Activated B cell treated with CpG ODN at 0.5 μM for 24 hours (primary cell): ENCODE measurements at regions not wholly inside any gene's neighbourhood (a gene's known extent, or its start where the extent isn't known, plus 50 kb on each side); places are given as distances from the start of the nearest gene placed in this dataset.

Experiments used
- ATAC-seq: fragments of 200-7000 bp; cut with Tn5 transposase; one replicate; pipeline ENCODE4 v1.10.0; 2021; ENCODE audit warnings: low read depth, mild to moderate bottlenecking, moderate library complexity
- CTCF ChIA-PET: fragments of 350-600 bp; sonication (Branson Sonifier 250); formaldehyde crosslinking; loops from one replicate; lab custom pipeline; 2021; ENCODE audit warnings: antibody characterized with exemption; lab: Charles Lee
- POLR2A ChIA-PET: fragments of 350-600 bp; sonication (Branson Sonifier 250); formaldehyde crosslinking; loops from one replicate; lab custom pipeline; 2021; ENCODE audit warnings: antibody characterized with exemption; lab: Charles Lee
- DNase-seq: peaks from one replicate; pipeline ENCODE4 v3.0.0; 2022
- H3K27ac Mint-ChIP-seq: one replicate; pipeline ENCODE4 v1.8.0; 2020; ENCODE audit warnings: mixed read lengths
- H3K27me3 Mint-ChIP-seq: one replicate; pipeline ENCODE4 v1.8.0; 2021; ENCODE audit warnings: mixed read lengths
- H3K36me3 Mint-ChIP-seq: one replicate; pipeline ENCODE4 v1.8.0; 2021; ENCODE audit warnings: low read depth, mixed read lengths
- H3K4me1 Mint-ChIP-seq: one replicate; pipeline ENCODE4 v1.8.0; 2021; ENCODE audit warnings: mixed read lengths
- H3K4me3 Mint-ChIP-seq: one replicate; pipeline ENCODE4 v1.8.0; 2020; ENCODE audit warnings: mild to moderate bottlenecking, mixed read lengths
- H3K9me3 Mint-ChIP-seq: one replicate; pipeline ENCODE4 v1.8.0; 2020; ENCODE audit warnings: mixed read lengths
- intact Hi-C: fragments of 100-400 bp; cut with micrococcal nuclease; formaldehyde crosslinking; loops from one replicate; pipeline ENCODE4 v1.15.1; 2024
- TF ChIP-seq, protein P1 (sequence below): fragments of 200-600 bp; IDR thresholded peaks from one replicate; pipeline ENCODE4 v1.8.0; 2022; ENCODE audit warnings: antibody characterized with exemption, mild to moderate bottlenecking

DNA sequence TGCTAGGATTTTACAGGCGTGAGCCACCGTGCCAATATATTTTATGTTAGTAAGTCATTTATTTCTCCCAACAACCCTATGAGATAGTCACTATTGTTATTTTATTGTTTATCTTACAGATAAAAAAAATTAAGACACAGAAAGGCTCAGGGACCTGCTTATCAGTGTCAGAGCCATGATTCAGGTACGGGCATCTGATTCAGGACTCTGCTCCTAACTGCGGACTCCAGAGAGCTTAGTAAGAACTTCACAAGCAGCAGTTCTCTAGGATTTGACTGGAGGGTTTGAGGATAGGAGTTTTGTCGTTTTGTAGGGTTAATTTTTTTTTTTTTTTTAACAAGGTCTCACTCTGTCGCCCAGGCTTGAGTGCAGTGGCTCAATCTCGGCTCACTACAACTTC is 174.2 kb downstream of the BCL11A start:
- peak overlapping the region; percentile 19 for H3K4me3 Mint-ChIP-seq
- CTCF ChIA-PET = no interaction called here
- peaks cover 14% of the 10 kb centered on the region for H3K36me3 Mint-ChIP-seq
- TF ChIP-seq, protein P1, sequence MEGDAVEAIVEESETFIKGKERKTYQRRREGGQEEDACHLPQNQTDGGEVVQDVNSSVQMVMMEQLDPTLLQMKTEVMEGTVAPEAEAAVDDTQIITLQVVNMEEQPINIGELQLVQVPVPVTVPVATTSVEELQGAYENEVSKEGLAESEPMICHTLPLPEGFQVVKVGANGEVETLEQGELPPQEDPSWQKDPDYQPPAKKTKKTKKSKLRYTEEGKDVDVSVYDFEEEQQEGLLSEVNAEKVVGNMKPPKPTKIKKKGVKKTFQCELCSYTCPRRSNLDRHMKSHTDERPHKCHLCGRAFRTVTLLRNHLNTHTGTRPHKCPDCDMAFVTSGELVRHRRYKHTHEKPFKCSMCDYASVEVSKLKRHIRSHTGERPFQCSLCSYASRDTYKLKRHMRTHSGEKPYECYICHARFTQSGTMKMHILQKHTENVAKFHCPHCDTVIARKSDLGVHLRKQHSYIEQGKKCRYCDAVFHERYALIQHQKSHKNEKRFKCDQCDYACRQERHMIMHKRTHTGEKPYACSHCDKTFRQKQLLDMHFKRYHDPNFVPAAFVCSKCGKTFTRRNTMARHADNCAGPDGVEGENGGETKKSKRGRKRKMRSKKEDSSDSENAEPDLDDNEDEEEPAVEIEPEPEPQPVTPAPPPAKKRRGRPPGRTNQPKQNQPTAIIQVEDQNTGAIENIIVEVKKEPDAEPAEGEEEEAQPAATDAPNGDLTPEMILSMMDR = no peak
- intact Hi-C loops = no loop called here
- POLR2A ChIA-PET = interaction anchor here (0.7 to 1.3 kb wide), 3 partner anchors 12 to 139 kb away, joined by 3 to 9 read pairs (median 5); no protein-coding TSS in a partner anchor
- H3K27me3 Mint-ChIP-seq = no peaks in the 10 kb centered on the region
- H3K4me1 Mint-ChIP-seq = peaks cover 55% of the 10 kb centered on the region
- H3K27ac Mint-ChIP-seq = peak overlapping the region; percentile 78
- ATAC-seq (peak; percentile 21), DNase-seq (no peak)
- H3K9me3 Mint-ChIP-seq = no peaks in the 10 kb centered on the region

DNA sequence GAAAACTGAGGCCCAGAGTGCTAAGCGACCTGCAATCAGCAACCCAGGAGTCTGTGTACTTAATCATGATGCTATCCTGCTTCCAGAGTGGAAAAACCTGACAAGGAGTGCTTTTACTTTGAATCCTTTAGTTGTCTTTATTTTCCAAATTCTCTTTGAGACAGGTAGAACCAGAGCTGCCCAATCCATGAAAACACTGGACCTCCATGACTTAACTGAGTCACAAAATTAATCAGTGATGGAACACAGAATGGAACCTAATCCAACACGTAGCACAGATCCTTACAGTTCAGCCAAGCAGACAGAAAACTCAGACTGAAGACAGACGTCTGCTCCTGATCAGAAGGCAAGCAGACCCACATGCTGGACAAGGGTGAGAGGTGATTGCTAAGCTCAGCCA is 175.6 kb downstream of the BCL11A start:
- ATAC-seq (no peak), DNase-seq (no peak)
- POLR2A ChIA-PET = no interaction called here
- intact Hi-C loops = no loop called here
- Mint-ChIP-seq H3K9me3 (no peaks in the 10 kb centered on the region), H3K4me1 (peaks cover 60% of the 10 kb centered on the region), H3K27ac (no peak overlapping the region), H3K36me3 (peaks cover 13% of the 10 kb centered on the region), H3K4me3 (no peak overlapping the region), H3K27me3 (no peaks in the 10 kb centered on the region)
- TF ChIP-seq, protein P1 = no peak
- CTCF ChIA-PET = no interaction called here

DNA sequence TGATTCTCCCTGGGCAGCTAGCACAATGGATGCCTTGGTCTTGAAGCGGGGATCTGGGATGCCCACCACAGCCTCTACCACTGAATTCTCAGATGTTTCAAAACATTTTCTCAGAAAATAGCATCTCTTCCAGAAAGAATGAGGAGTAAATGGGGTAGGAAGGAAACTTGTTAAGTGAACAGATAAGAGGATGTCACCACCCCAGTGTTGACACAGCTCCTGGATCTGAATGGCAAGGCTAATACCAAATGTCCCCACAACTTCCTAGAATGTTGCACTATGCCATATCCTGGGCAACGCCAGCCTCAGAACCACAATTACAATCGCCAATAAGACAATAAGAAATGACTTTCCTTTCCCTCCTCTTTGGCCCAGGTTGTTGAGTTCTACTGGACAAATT is 177.2 kb downstream of the BCL11A start:
- no peak for DNase-seq
- Mint-ChIP-seq H3K4me1 (peaks cover 72% of the 10 kb centered on the region), H3K27me3 (no peaks in the 10 kb centered on the region), H3K27ac (peak overlapping the region; percentile 41), H3K4me3 (no peak overlapping the region), H3K36me3 (peaks cover 8% of the 10 kb centered on the region), H3K9me3 (no peaks in the 10 kb centered on the region)
- CTCF ChIA-PET = interaction anchor here (0.6 kb wide), 1 partner anchor 9 kb away, joined by 3 read pairs; no protein-coding TSS in a partner anchor
- TF ChIP-seq, protein P1 = no peak
- intact Hi-C loops = no loop called here
- POLR2A ChIA-PET = no interaction called here
- no peak for ATAC-seq

DNA sequence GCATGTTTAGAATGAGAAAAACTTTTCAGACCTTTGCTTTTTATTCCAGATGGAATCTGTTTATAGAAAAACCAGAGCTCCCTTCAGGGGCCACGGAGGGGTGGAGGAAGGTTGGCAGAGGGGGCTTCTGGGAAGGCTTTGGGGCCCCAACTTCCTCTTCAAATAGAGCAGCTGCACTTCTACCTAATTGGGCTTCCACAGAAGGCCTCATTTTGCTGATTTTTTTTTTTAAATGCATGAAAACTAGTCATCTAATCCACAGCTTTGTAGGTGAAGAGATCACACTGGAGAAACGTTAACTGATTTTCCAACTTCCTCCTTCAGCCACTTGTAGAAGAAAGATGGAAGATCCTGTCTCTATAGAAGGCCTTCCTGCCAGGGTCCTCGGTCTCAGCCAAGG is 181.8 kb downstream of the BCL11A start:
- TF ChIP-seq, protein P1 = no peak
- peak overlapping the region; percentile 95 for H3K27ac Mint-ChIP-seq
- peaks cover 3% of the 10 kb centered on the region for H3K36me3 Mint-ChIP-seq
- H3K27me3 Mint-ChIP-seq = no peaks in the 10 kb centered on the region
- ATAC-seq (no peak), DNase-seq (no peak)
- intact Hi-C loops = loop anchor here (2.0 to 5.0 kb wide), 2 partner anchors 19 to 34 kb away; no protein-coding TSS in a partner anchor
- CTCF ChIA-PET = interaction anchor here (0.8 to 1.5 kb wide), 4 partner anchors 14 to 179 kb away, joined by 3 to 5 read pairs (median 4); no protein-coding TSS in a partner anchor
- H3K4me1 Mint-ChIP-seq = peaks cover 84% of the 10 kb centered on the region
- H3K4me3 Mint-ChIP-seq = peak overlapping the region; percentile 46
- H3K9me3 Mint-ChIP-seq = no peaks in the 10 kb centered on the region
- POLR2A ChIA-PET = interaction anchor here (0.7 to 4.3 kb wide), 14 partner anchors 11 to 184 kb away, joined by 3 to 27 read pairs (median 4); no protein-coding TSS in a partner anchor

DNA sequence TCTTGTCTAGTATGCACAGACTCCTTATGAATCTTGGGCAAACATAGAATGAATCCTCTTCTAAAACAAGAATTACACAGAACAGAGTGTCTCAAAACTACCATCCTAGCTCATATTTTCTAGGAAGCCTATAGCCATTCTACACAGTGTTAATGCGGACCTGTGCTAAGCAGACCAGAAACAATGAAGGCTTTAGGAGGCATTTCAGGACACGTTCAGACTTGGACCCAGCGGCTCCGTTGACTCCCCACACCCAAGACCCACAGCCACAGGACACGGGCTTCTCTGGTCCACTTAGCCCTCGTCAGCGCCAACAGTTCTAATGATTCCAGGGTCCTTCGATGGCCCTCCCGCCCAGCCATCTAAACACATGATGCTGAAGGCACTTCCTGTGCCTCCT is 182.2 kb downstream of the BCL11A start:
- intact Hi-C loops = loop anchor here (5.0 kb wide), 1 partner anchor 34 kb away; no protein-coding TSS in a partner anchor
- ChIA-PET POLR2A (interaction anchor here (0.6 to 4.3 kb wide), 16 partner anchors 10 to 184 kb away, joined by 3 to 27 read pairs (median 4); no protein-coding TSS in a partner anchor), CTCF (interaction anchor here (0.8 to 1.5 kb wide), 4 partner anchors 13 to 179 kb away, joined by 3 to 5 read pairs (median 4); no protein-coding TSS in a partner anchor)
- peak overlapping the region; percentile 95 for H3K27ac Mint-ChIP-seq
- ATAC-seq (no peak), DNase-seq (no peak)
- no peaks in the 10 kb centered on the region for H3K9me3 Mint-ChIP-seq
- H3K4me3 Mint-ChIP-seq = peak overlapping the region; percentile 46
- peaks cover 87% of the 10 kb centered on the region for H3K4me1 Mint-ChIP-seq
- peaks cover 1% of the 10 kb centered on the region for H3K36me3 Mint-ChIP-seq
- H3K27me3 Mint-ChIP-seq = no peaks in the 10 kb centered on the region
- TF ChIP-seq, protein P1 = no peak
